LNCaP clone FGC (cell line): ENCODE measurements at regions not wholly inside any gene's neighbourhood (a gene's known extent, or its start where the extent isn't known, plus 50 kb on each side); places are given as distances from the start of the nearest gene placed in this dataset.

Experiments
- DNase-seq: peaks from one replicate; pipeline ENCODE4 v3.0.0-alpha.2; 2011; ENCODE audit warnings: low read depth
- H3K4me3 ChIP-seq: 2 replicates; pipeline ENCODE4 v1.5.1; 2011; ENCODE audit warnings: mild to moderate bottlenecking, low read depth, low read length, control low read depth
- CTCF ChIP-seq: IDR thresholded peaks from 2 replicates; pipeline ENCODE4 v1.5.1; 2012; ENCODE audit warnings: mild to moderate bottlenecking; ENCODE audit not compliant: control insufficient read depth, insufficient read depth; ENCODE audit errors: extremely low read depth

- DNase-seq = no peak
- H3K4me3 ChIP-seq = no peak overlapping the region
- no peak for TF ChIP-seq CTCF
These were observed 109.9 kb upstream of the SSBP2 start for GRCh38 chr5:81860778-81861177.

GRCh38 chr5:81859624-81860023 lies 108.7 kb upstream of the SSBP2 start:
- TF ChIP-seq CTCF = no peak

DNA sequence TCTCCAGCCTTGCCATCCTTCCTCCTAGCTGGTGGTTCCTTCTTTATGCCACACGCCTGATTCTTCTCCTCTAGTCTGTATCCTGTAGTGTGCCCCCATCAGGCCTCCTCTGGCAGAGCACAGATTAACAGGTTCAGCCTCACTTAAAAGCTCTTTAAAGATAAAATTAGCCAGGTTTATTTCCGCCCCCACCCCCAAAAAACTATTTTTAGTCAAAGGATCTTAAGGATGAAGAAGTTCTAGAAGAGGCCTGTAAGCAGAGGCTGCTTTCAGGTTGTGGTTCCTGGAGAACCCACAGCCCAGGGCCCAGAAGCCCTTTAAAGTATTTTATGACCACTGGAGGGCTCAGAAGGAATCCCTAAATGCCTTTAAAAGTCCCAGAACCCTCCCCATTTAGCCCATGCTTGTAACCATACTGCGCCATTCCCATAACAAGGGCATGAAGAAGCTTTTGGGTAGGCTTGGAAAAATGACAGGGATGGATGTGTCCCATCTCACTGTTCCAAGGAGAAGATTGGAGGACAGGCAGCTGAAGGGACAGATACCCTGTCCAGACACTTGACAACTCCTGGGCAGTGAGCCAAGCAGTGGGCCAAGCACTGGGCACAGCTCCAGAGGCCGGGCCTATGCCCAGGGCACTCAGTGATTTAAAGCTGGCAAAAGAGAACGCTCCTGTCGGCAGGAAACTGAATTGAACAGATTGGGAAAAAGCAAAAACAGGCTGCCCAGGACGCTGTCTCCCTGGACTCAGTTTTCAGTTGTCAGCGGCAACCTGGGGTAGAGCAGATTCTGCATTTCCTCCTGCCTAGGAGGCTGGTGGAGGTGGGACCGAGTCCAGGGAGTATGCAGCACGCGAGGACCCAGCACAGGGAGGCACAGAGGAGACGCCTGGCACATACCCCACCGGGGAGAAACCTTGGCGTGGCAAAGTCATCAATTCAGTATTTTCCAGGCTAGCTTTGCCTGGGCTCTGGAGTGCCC lies 106.3 kb upstream of the SSBP2 start:
- peak; percentile 25; the same call in 1 of the 2 replicates for TF ChIP-seq CTCF
- peak; percentile 33 for DNase-seq
- H3K4me3 ChIP-seq = no peak overlapping the region

More at GRCh38 chr5:81859624-81860023, 108.7 kb upstream of the SSBP2 start:
- no peak for DNase-seq
- H3K4me3 ChIP-seq = no peak overlapping the region

DNA sequence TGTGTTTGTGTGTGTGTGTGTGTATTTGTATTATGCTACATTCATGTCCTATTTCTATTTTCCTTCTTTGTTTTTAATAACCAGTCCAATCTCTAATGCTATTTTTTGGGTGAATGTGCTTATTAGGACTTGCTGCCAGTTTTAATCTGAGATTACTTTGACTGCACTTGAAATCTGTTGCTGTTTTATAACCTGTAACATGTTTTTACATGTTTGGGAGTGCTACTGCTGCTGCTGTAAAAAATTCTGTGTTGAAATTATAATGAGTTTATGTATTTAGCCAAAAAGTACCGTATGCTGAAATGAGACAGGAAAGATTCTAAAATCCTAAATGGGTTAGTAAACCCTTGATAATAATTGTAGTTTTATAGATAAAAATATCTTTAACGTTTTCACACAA lies 104.7 kb upstream of the SSBP2 start:
- TF ChIP-seq CTCF = no peak
- DNase-seq = no peak
- no peak overlapping the region for H3K4me3 ChIP-seq

- TF ChIP-seq CTCF = no peak
- H3K4me3 ChIP-seq = no peak overlapping the region
- DNase-seq = peak; percentile 71
These were observed 104.0 kb upstream of the SSBP2 start for GRCh38 chr5:81854915-81855314.

GRCh38 chr5:81854485-81854884 lies 103.6 kb upstream of the SSBP2 start:
- peak; percentile 31; the same call in 1 of the 2 replicates for TF ChIP-seq CTCF
- no peak overlapping the region for H3K4me3 ChIP-seq
- no peak for DNase-seq
